HFFc6 (cell line): ENCODE measurements at regions not wholly inside any gene's neighbourhood (a gene's known extent, or its start where the extent isn't known, plus 50 kb on each side); places are given as distances from the start of the nearest gene placed in this dataset.
"Not testable (repeated sequence)": the region's sequence is repeated elsewhere in the genome, so short reads cannot be mapped to it uniquely, and the experiment has no call there.

Experiments used
- DNase-seq: peaks from one replicate; pipeline ENCODE4 v3.0.0-alpha.2; 2018
- H3K27ac Mint-ChIP-seq: 2 replicates; pipeline ENCODE4 v1.8.0; 2020; ENCODE audit warnings: mild to moderate bottlenecking, mixed read lengths
- H3K27me3 Mint-ChIP-seq: 2 replicates; pipeline ENCODE4 v1.8.0; 2021; ENCODE audit warnings: mild to moderate bottlenecking, moderate library complexity, mixed read lengths; ENCODE audit not compliant: insufficient read depth
- H3K36me3 Mint-ChIP-seq: 2 replicates; pipeline ENCODE4 v1.8.0; 2021; ENCODE audit warnings: low read depth, mixed read lengths
- H3K4me1 Mint-ChIP-seq: 2 replicates; pipeline ENCODE4 v1.8.0; 2020; ENCODE audit warnings: low read depth, mixed read lengths
- H3K4me3 Mint-ChIP-seq: 2 replicates; pipeline ENCODE4 v1.8.0; 2020; ENCODE audit warnings: mild to moderate bottlenecking, moderate library complexity, mixed read lengths
- H3K9me3 Mint-ChIP-seq: 2 replicates; pipeline ENCODE4 v1.8.0; 2020; ENCODE audit warnings: mild to moderate bottlenecking, mixed read lengths

DNA sequence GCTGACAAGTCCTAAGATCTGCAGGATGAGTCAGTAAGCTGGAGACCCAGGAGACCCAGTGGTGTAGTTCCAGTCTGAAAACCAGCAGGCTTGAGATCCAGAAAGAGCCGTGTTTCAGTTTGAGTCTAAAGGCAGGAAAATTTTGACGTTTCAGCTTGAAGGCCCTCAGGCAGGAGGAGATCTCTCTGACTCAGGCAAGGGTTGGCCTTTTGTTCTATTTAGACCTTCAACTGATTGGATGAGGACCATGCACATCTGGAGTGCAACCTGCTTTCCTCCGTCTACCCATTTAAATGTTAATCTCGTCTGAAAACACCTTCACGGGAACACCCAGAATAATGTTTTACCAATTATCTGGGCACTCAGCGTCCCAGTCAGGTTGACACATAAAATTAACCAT, 69.5 kb downstream of the NPIPA7 start:
- H3K9me3 Mint-ChIP-seq, H3K36me3 Mint-ChIP-seq, H3K4me3 Mint-ChIP-seq: not testable (repeated sequence)

DNA sequence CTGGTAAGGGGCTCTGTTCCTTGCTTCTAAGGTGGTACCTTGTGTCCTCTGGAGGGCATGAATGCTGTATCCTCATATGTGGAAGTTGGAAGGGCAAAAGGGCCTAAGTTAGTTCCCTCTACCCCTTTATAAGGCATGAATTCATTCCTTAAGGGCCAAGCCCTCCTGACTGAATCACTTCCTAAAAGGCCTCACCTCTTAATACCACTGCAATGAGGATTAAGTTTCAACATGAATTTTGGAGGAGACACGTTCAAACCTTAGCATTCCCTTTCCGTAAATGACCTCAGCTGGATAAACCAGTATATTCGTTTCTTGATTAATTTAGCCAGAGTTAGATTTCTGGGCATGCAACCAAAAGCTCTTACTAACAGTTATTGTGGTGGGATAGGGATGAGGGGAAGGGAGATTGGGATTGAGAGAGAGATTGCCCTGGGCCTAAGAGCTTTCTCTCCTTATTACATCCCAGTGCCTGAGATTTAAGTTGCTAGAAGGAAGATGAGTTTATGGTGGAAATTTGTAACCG, 70.8 kb downstream of the NPIPA7 start:
- H3K27me3 Mint-ChIP-seq, H3K4me3 Mint-ChIP-seq, H3K4me1 Mint-ChIP-seq, H3K36me3 Mint-ChIP-seq, H3K9me3 Mint-ChIP-seq, H3K27ac Mint-ChIP-seq, DNase-seq: not testable (repeated sequence)

More for the DNA sequence above, 69.5 kb downstream of the NPIPA7 start:
- not testable (repeated sequence) for H3K4me1 Mint-ChIP-seq, H3K27ac Mint-ChIP-seq, DNase-seq, H3K27me3 Mint-ChIP-seq

DNA sequence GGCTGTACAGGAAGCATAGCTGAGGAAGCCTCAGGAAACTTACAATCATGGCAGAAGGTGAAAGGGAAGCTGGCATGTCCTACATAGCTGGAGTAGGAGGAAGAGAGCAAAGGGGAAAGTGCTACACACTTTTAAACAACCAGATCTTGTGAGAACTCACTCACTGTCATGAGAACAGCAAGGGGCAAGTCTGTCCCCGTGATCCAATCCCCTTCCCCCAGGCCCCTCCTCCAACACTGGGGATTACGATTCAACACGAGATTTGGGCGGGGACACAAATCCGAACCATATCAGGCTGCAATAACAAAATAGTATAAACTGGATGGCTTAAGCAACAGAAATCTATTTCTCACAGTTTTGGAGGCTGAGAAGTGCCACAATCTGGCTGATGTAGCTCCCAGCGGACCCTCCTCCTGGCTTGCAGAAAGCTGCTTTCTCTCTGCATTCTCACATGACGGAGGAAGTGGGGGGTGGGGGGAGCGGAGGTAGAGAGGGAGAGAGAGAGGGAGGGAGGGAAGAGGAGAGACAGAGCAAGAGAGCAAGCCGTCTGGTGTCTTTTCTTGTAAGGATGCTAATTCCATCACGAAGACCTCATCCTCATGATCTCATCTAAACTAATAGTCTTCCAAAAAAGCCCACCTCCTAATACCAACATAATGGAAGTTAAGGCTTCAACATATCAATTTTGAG, 72.9 kb downstream of the NPIPA7 start:
- not testable (repeated sequence) for H3K36me3 Mint-ChIP-seq, DNase-seq, H3K4me3 Mint-ChIP-seq, H3K27ac Mint-ChIP-seq, H3K4me1 Mint-ChIP-seq, H3K9me3 Mint-ChIP-seq, H3K27me3 Mint-ChIP-seq

DNA sequence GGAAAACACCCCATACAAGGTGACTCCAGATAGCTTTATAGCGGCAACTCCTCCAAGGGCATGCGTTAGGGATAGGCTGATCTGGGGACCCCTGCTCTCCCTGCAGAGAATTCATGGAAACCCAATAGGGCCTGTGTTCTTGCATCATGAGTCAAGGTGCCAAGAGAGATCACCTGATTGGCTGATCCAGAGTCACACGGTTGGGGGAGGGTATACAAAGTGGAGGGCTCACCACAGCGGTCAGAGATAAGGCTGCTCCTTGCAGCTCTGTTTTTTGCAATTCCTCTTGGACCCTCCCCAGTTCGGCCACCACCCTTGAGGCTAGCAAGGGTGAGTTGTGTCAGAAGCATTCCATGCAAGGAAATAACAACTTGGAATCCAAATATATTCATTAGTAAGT, 79.6 kb downstream of the NPIPA7 start:
- DNase-seq, H3K36me3 Mint-ChIP-seq, H3K4me3 Mint-ChIP-seq, H3K27ac Mint-ChIP-seq, H3K27me3 Mint-ChIP-seq, H3K4me1 Mint-ChIP-seq, H3K9me3 Mint-ChIP-seq: not testable (repeated sequence)

DNA sequence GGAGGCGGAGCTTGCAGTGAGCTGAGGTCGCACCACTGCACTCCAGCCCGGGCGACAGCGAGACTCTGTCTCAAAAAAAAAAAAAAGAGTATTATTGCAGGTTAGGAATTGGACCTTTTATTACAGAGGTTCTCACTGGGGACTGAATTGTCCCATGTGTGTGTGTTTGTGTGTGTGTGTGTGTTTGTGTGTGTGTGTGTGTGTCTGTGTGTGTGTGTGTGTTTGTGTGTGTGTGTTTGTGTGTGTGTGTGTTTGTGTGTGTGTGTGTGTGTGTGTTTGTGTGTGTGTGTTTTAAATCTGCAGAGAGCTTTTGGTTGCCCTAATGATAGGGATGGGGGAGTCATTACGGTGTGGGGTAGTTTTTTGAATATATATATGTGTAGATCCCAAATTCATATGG, 84.9 kb downstream of the NPIPA7 start:
- not testable (repeated sequence) for DNase-seq, H3K27ac Mint-ChIP-seq, H3K4me1 Mint-ChIP-seq, H3K27me3 Mint-ChIP-seq, H3K36me3 Mint-ChIP-seq, H3K9me3 Mint-ChIP-seq, H3K4me3 Mint-ChIP-seq

DNA sequence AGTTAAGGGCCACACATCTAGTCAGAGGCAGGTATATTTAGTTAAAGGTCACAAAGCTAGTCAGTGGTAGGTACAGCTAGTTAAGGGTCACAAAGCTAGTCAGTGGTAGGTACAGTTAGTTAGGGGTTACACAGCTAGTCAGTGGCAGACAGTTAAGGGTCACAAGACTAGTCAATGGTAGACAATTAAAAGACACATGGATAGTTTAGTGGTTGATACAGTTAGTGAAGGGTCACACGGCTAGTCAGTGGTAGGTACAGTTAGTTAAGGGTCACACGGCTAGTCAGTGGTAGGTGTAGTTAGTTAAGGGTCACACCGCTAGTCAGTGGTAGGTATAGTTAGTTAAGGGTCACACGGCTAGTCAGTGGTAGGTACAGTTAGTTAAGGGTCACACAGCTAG, 110.0 kb downstream of the NPIPA7 start:
- not testable (repeated sequence) for H3K9me3 Mint-ChIP-seq, H3K27me3 Mint-ChIP-seq, H3K36me3 Mint-ChIP-seq, H3K27ac Mint-ChIP-seq, DNase-seq, H3K4me1 Mint-ChIP-seq, H3K4me3 Mint-ChIP-seq

DNA sequence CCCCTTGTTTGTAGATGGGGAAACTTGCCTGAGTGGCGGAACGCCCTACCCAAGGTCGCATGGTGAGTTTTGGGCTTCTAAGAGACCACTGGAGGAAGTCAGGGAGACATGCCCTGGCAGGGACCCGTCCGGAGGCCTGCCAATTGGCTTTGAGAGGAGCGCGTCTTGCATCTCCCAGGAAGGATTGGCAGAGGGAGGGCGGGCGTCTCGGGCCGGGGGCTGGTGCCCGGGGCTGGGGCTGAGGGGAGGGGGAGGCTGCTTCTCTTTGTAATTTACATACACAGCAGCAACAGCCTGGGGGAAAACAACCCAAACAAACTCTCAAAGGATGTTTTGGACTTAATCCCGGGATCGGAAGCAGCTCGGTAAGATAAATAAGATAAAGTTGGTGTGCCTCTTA, 110.5 kb downstream of the NPIPA7 start:
- H3K36me3 Mint-ChIP-seq, H3K27ac Mint-ChIP-seq, H3K9me3 Mint-ChIP-seq, H3K4me3 Mint-ChIP-seq, DNase-seq, H3K4me1 Mint-ChIP-seq, H3K27me3 Mint-ChIP-seq: not testable (repeated sequence)

DNA sequence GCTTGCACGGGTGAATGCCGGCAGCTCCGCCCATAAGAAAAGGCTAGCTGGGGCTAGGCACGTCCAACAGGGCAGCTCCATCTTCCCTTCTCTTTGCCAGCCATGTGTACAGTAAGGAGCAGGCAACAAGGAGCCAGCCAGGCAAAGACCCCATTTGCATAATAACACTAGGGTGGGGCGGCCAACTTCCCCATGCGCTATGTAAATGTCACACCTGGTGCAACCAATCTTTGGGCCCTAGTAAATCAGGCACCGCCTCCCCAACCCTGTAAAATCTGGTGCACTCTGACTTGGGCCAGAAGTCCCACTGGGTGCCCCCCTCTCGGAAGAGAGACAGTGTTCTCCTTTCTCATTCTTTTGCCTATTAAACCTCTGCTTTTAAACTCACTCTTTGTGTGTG, 115.2 kb downstream of the NPIPA7 start:
- H3K4me1 Mint-ChIP-seq, H3K4me3 Mint-ChIP-seq, H3K9me3 Mint-ChIP-seq, DNase-seq, H3K27me3 Mint-ChIP-seq, H3K27ac Mint-ChIP-seq, H3K36me3 Mint-ChIP-seq: not testable (repeated sequence)

DNA sequence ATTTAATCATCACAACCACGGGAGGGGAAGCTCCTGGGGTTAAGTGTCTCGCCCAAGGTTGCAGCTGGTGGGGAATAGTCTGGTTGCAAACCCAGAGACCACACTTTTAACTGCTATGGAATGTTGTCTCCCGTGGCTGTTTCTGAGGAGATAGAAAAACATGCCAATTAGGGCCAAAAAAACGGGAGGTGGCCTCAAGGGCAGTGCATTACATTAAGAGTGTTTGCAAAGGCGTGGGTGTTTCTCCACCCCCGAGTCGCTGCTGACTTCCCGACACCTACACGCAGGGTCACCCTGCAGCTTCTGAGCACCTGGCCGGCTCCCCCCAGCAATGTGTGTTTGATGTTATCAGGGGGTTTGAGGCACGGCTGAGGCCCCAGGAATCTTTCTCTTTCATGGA, 116.1 kb downstream of the NPIPA7 start:
- not testable (repeated sequence) for H3K27me3 Mint-ChIP-seq, H3K4me3 Mint-ChIP-seq, DNase-seq, H3K27ac Mint-ChIP-seq, H3K4me1 Mint-ChIP-seq, H3K9me3 Mint-ChIP-seq, H3K36me3 Mint-ChIP-seq

DNA sequence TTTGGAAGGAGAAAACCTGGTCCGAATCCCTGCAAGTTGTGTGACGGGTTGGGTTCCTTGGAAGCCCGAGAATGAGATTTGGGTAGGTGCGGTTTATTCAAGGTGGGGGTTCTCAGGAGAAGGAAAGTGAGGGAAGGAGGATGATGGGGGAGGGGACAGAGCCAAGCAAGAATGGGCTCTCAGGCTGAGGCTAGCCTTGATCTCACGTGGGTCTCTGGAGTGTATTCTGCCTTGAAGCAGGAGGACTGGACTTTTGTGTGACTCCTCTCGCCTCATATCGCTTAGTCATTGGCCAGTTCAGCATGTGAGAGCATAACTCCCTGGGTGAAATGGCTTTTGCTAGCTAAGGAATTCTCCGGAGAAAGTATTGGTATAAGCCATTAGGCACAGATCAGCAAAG, 120.9 kb downstream of the NPIPA7 start:
- not testable (repeated sequence) for H3K36me3 Mint-ChIP-seq, H3K4me1 Mint-ChIP-seq, DNase-seq, H3K27ac Mint-ChIP-seq, H3K4me3 Mint-ChIP-seq, H3K9me3 Mint-ChIP-seq, H3K27me3 Mint-ChIP-seq

DNA sequence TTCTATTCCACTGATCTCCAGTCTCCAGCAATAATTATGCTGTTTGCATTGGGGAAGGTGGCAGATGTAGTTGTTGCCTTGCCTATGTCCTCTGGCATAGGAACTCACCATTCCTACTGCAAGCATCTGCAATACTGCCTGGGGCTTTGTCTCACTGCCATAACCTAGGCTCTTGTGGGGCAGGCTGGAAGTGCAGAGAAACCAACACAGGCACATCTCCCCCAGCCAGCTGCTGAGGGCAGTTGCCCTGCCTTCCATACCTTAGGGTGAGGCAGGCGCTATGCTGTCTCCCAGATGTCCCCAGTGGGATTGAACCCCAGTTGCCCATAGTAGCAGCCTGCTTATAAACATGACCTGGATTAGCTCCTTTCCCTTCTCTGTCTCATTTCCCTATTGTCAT, 128.1 kb downstream of the NPIPA7 start:
- H3K9me3 Mint-ChIP-seq, H3K27me3 Mint-ChIP-seq, H3K27ac Mint-ChIP-seq, H3K4me3 Mint-ChIP-seq, H3K36me3 Mint-ChIP-seq, DNase-seq, H3K4me1 Mint-ChIP-seq: not testable (repeated sequence)

DNA sequence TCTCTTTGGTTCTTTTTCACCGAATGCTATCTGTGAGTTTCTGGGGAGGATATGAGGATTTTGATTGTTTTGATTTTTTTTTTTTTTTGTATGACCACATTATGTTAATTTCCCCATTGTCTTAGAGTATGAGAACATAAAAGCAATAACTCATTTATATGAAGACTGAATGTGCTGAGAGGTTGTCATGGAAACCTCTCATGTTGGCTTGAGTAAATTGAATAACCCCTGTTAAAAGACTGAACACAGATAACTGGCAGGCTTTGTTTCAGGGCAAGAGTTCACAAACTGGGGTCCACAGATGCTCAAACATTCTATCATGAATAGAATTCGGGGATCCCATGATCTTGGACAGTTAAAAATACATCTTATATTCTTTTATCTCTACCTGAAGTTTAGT, 129.4 kb downstream of the NPIPA7 start:
- not testable (repeated sequence) for DNase-seq, H3K27ac Mint-ChIP-seq, H3K27me3 Mint-ChIP-seq, H3K36me3 Mint-ChIP-seq, H3K9me3 Mint-ChIP-seq, H3K4me1 Mint-ChIP-seq, H3K4me3 Mint-ChIP-seq

DNA sequence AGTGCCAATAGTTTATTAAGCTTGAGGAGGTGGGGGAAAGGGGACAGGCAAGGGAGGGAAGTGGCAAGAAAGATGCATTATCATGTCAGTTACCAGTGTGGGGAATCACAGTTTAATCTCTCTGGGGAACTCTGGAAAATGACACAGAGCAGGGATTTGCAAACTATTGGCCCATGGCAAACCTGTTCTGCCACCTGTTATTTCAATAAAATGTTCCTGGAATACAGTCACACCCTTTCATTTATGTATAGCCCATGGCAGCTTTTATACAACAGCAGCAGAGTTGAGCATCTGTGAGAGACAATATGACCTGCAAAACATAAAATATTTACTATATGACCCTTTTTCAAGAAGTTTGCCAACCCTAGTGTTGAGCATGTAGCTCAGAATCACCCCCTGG, 140.5 kb downstream of the NPIPA7 start:
- H3K27me3 Mint-ChIP-seq, DNase-seq, H3K4me3 Mint-ChIP-seq, H3K27ac Mint-ChIP-seq, H3K4me1 Mint-ChIP-seq, H3K9me3 Mint-ChIP-seq, H3K36me3 Mint-ChIP-seq: not testable (repeated sequence)

DNA sequence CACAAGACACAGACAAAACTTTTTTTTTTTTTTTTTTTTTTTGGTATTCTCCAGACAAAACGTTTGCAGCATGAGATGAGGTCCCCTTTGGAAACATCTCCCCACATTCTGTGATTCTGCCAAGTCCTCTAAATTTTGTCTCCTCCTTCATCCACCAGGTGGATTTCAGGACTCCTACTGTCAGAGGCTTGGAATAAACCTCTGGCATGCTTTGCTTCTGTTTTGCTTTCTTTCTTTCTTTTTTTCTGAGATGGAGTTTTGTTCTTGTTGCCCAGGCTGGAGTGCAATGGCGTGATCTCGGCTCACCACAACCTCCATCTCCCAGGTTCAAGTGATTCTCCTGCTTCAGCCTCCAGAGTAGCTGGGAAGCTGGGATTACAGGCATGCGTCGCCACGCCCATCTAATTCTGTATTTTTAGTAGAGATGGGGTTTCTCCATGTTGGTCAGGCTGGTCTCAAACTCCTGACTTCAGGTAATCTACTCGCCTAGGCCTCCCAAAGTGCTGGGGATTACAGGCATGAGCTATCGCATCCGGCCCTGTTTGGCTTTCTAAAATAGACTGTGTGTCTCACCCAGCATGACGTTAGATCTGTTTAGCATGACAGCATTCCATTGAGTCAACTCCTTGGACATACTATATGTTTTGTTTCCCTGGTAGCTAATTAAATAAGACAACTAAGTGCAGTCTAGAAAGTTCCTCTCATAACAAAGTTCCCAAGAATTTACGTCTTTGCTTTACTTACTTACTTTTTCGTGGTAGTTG, 142.5 kb downstream of the NPIPA7 start:
- H3K36me3 Mint-ChIP-seq, DNase-seq, H3K27ac Mint-ChIP-seq, H3K4me1 Mint-ChIP-seq, H3K4me3 Mint-ChIP-seq, H3K27me3 Mint-ChIP-seq, H3K9me3 Mint-ChIP-seq: not testable (repeated sequence)
